Bronchial epithelial cell (primary cell): ENCODE measurements at regions not wholly inside any gene's neighbourhood (a gene's known extent, or its start where the extent isn't known, plus 50 kb on each side); places are given as distances from the start of the nearest gene placed in this dataset.

Experiments used
- DNase-seq: peaks from one replicate; pipeline ENCODE4 v3.0.0-alpha.2; 2010; ENCODE audit warnings: low read depth
- FAIRE-seq: peaks from 2 replicates; lab custom pipeline; 2011; peaks lifted over from hg19 to GRCh38; lab: Jason Lieb, UNC
- H3K27me3 ChIP-seq: 2 replicates; pipeline ENCODE4 v1.5.1; 2011; ENCODE audit warnings: low read length; ENCODE audit not compliant: control insufficient read depth, insufficient read depth
- H3K36me3 ChIP-seq: 2 replicates; pipeline ENCODE4 v1.5.1; 2011; ENCODE audit warnings: low read length; ENCODE audit not compliant: control insufficient read depth, insufficient read depth
- H3K4me3 ChIP-seq: 2 replicates; pipeline ENCODE4 v1.5.1; 2011; ENCODE audit warnings: mild to moderate bottlenecking, low read depth, low read length, control low read depth
- TF ChIP-seq, protein P1 (sequence below): IDR thresholded peaks from 2 replicates; pipeline ENCODE4 v1.5.1; 2011; ENCODE audit warnings: mild to moderate bottlenecking, moderate library complexity, low read length, control low read depth, inconsistent platforms; ENCODE audit not compliant: insufficient read depth, severe bottlenecking

GRCh38 chr18:34492652-34493051 is 217.4 kb upstream of the DTNA start:
- FAIRE-seq (no peak), DNase-seq (peak; percentile 57)
- TF ChIP-seq, protein P1, sequence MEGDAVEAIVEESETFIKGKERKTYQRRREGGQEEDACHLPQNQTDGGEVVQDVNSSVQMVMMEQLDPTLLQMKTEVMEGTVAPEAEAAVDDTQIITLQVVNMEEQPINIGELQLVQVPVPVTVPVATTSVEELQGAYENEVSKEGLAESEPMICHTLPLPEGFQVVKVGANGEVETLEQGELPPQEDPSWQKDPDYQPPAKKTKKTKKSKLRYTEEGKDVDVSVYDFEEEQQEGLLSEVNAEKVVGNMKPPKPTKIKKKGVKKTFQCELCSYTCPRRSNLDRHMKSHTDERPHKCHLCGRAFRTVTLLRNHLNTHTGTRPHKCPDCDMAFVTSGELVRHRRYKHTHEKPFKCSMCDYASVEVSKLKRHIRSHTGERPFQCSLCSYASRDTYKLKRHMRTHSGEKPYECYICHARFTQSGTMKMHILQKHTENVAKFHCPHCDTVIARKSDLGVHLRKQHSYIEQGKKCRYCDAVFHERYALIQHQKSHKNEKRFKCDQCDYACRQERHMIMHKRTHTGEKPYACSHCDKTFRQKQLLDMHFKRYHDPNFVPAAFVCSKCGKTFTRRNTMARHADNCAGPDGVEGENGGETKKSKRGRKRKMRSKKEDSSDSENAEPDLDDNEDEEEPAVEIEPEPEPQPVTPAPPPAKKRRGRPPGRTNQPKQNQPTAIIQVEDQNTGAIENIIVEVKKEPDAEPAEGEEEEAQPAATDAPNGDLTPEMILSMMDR = no peak
- Histone ChIP-seq H3K27me3 (no peaks in the 10 kb centered on the region), H3K4me3 (no peak overlapping the region), H3K36me3 (no peaks in the 10 kb centered on the region)

GRCh38 chr18:34493099-34493544 is 217.0 kb upstream of the DTNA start:
- peak overlapping the region; percentile 36 for H3K4me3 ChIP-seq
- DNase-seq (peak; percentile 85), FAIRE-seq (no peak)
- H3K27me3 ChIP-seq = no peaks in the 10 kb centered on the region
- TF ChIP-seq, protein P1 = no peak
- H3K36me3 ChIP-seq = no peaks in the 10 kb centered on the region

DNA sequence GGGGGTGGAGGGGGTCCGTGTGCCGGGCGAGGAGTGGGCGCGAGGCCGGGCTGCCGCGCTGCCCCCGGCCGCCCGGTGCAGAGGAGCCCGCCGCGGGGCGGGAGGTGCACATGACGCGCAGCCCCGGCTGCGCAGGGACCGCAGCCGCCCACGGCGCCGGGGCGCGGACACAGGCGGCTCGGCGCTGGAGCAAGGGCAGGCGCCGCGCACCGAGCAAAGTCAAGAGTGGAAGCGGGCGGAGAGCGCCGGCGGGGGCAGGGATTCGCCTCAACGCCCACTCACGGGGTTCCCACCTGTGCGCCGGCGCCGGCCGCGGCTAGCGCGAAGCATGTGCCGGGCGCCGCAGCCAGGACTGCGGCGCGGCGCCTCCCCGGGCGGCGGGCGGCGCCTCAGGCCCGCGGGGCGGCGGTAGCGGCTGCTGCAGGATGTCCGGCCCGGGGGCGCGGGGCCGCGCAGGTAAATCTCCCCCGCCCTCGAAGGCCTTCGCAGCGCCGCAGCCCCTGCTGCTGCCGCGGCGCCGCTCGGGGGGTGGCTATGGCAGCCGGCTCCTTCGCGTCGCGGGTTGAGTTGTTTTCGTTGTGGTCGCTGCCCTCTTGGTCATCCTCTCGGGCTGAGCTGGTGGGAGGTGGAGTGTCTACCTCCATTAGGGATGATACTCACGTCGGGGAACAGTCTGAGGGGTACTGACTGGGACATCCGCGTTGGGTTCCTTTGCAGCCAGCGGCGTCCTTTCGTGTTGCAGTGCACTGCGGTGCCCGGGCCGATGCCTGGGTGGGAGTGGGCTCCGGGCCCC is 216.3 kb upstream of the DTNA start:
- H3K27me3 ChIP-seq = no peaks in the 10 kb centered on the region
- TF ChIP-seq, protein P1 = no peak
- H3K4me3 ChIP-seq = peak overlapping the region; percentile 36
- FAIRE-seq = no peak
- H3K36me3 ChIP-seq = no peaks in the 10 kb centered on the region
- peak; percentile 9 for DNase-seq

DNA sequence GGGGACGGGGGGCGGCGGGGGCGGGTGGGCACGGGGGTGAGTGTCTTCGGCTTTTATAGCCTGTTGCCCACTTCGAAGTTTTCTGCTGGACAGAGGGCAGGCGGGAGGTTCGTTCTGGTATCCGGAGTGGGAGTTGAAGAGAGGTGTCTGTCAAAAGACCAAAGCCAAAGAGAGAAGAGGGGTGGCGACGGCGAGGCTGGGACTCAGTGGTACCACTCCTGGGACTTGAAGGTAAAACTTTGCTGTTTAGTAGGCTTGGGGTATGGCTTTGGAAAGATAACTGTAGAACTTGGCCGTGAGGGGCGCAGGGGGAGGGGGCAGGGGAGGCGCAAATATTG is 215.8 kb upstream of the DTNA start:
- Histone ChIP-seq H3K27me3 (no peaks in the 10 kb centered on the region), H3K4me3 (peak overlapping the region; percentile 36), H3K36me3 (no peaks in the 10 kb centered on the region)
- TF ChIP-seq, protein P1 = no peak
- FAIRE-seq (no peak), DNase-seq (no peak)

GRCh38 chr18:34495506-34495905 is 214.6 kb upstream of the DTNA start:
- no peak for FAIRE-seq
- no peak for DNase-seq
- H3K27me3 ChIP-seq = no peaks in the 10 kb centered on the region

More at GRCh38 chr18:34495506-34495905, 214.6 kb upstream of the DTNA start:
- H3K36me3 ChIP-seq = no peaks in the 10 kb centered on the region
- TF ChIP-seq, protein P1 = no peak
- H3K4me3 ChIP-seq = no peak overlapping the region
